DND-41 (cell line): ENCODE measurements at regions not wholly inside any gene's neighbourhood (a gene's known extent, or its start where the extent isn't known, plus 50 kb on each side); places are given as distances from the start of the nearest gene placed in this dataset.

Source experiments
- ATAC-seq: fragments of 200-7000 bp; cut with Tn5 transposase; 3 replicates; pipeline ENCODE4 v1.9.1; 2021; ENCODE audit warnings: low read depth; ENCODE audit not compliant: insufficient read depth
- DNase-seq: peaks from one replicate; pipeline ENCODE4 v3.0.0-alpha.2; 2020
- H2AFZ ChIP-seq: 2 replicates; pipeline ENCODE4 v1.6.0; 2012; ENCODE audit warnings: low read depth, low read length
- H3K27ac ChIP-seq: 2 replicates; pipeline ENCODE4 v1.5.1; 2012; ENCODE audit warnings: low read length, inconsistent platforms
- H3K27me3 ChIP-seq: fragments of 200-600 bp; sonication (generic); 2 replicates; pipeline ENCODE4 v1.6.0; 2012; ENCODE audit warnings: low read length, mild to moderate bottlenecking, inconsistent platforms; ENCODE audit not compliant: insufficient read depth, poor library complexity
- H3K36me3 ChIP-seq: 2 replicates; pipeline ENCODE4 v1.5.1; 2012; ENCODE audit warnings: low read length, inconsistent platforms; ENCODE audit not compliant: insufficient read depth
- H3K4me1 ChIP-seq: 2 replicates; pipeline ENCODE4 v1.5.1; 2012; ENCODE audit warnings: mild to moderate bottlenecking, low read length; ENCODE audit not compliant: insufficient read depth
- H3K4me2 ChIP-seq: 2 replicates; pipeline ENCODE4 v1.6.0; 2012; ENCODE audit warnings: mild to moderate bottlenecking, moderate library complexity, low read length, inconsistent platforms; ENCODE audit not compliant: insufficient read depth
- H3K4me3 ChIP-seq, 2 experiments: fragments of 200-600 bp in 1 of 2; shearing (Covaris generic) in 1 of 2; 2 replicates each; pipeline ENCODE4 v1.5.1; 2012 to 2016; ENCODE audit warnings: inconsistent platforms in 2 of 2, low read length in 2 of 2, mild to moderate bottlenecking in 2 of 2, low read depth in 1 of 2, moderate library complexity in 1 of 2
- H3K79me2 ChIP-seq: 2 replicates; pipeline ENCODE4 v1.6.0; 2012; ENCODE audit warnings: low read length, inconsistent platforms; ENCODE audit not compliant: insufficient read depth
- H3K9ac ChIP-seq: 2 replicates; pipeline ENCODE4 v1.6.0; 2012; ENCODE audit warnings: low read depth, mild to moderate bottlenecking, inconsistent platforms, low read length, moderate library complexity
- H3K9me3 ChIP-seq: 2 replicates; pipeline ENCODE4 v1.5.1; 2012; ENCODE audit warnings: low read length, moderate library complexity, mild to moderate bottlenecking, inconsistent platforms; ENCODE audit not compliant: insufficient read depth, severe bottlenecking
- H4K20me1 ChIP-seq: 2 replicates; pipeline ENCODE4 v1.6.0; 2012; ENCODE audit warnings: low read length; ENCODE audit not compliant: insufficient read depth
- CTCF ChIP-seq: IDR thresholded peaks from 2 replicates; pipeline ENCODE4 v1.5.1; 2012; ENCODE audit warnings: borderline replicate concordance, low read length, moderate library complexity, mild to moderate bottlenecking; ENCODE audit not compliant: poor library complexity, severe bottlenecking; ENCODE audit errors: extremely low read depth
- EZH2 ChIP-seq: IDR thresholded peaks from 3 replicates; pipeline ENCODE4 v1.6.1; 2012; ENCODE audit warnings: borderline replicate concordance, low read depth, mild to moderate bottlenecking, moderate library complexity, low read length, inconsistent platforms; ENCODE audit not compliant: severe bottlenecking

GRCh38 chr20:57087705-57088104 lies 178.7 kb downstream of the BMP7 start:
- H2AFZ ChIP-seq = no peak overlapping the region
- no peak overlapping the region for H3K9ac ChIP-seq
- no peak overlapping the region for H3K4me3 ChIP-seq
- ATAC-seq (no peak), DNase-seq (no peak)
- no peaks in the 10 kb centered on the region for H3K9me3 ChIP-seq
- TF ChIP-seq CTCF (no peak), EZH2 (no peak)
- H3K27ac ChIP-seq = no peak overlapping the region
- H4K20me1 ChIP-seq = no peaks in the 10 kb centered on the region; the same call in 1 of the 2 replicates
- H3K4me1 ChIP-seq = no peaks in the 10 kb centered on the region
- H3K4me2 ChIP-seq = no peak overlapping the region
- no peaks in the 10 kb centered on the region for H3K36me3 ChIP-seq
- no peaks in the 10 kb centered on the region for H3K79me2 ChIP-seq
- H3K27me3 ChIP-seq = no peaks in the 10 kb centered on the region

- DNase-seq (no peak), ATAC-seq (no peak)
- Histone ChIP-seq H3K4me2 (no peak overlapping the region), H3K27ac (no peak overlapping the region), H3K9me3 (no peaks in the 10 kb centered on the region), H3K4me1 (no peaks in the 10 kb centered on the region), H3K9ac (no peak overlapping the region), H3K27me3 (no peaks in the 10 kb centered on the region), H2AFZ (no peak overlapping the region), H3K4me3 (no peak overlapping the region), H3K36me3 (no peaks in the 10 kb centered on the region), H3K79me2 (no peaks in the 10 kb centered on the region), H4K20me1 (no peaks in the 10 kb centered on the region; the same call in 1 of the 2 replicates)
- TF ChIP-seq CTCF (no peak), EZH2 (no peak)
Measured at GRCh38 chr20:57088436-57088835, 178.0 kb downstream of the BMP7 start.

GRCh38 chr20:57089699-57090144 lies 176.7 kb downstream of the BMP7 start:
- Histone ChIP-seq H3K9me3 (no peaks in the 10 kb centered on the region), H3K9ac (no peak overlapping the region), H3K79me2 (no peaks in the 10 kb centered on the region), H3K4me1 (no peaks in the 10 kb centered on the region), H4K20me1 (no peaks in the 10 kb centered on the region; the same call in 1 of the 2 replicates), H3K36me3 (no peaks in the 10 kb centered on the region), H3K27me3 (no peaks in the 10 kb centered on the region), H3K27ac (no peak overlapping the region), H2AFZ (no peak overlapping the region), H3K4me3 (no peak overlapping the region), H3K4me2 (no peak overlapping the region)
- peak; percentile 76 for DNase-seq
- peak; percentile 92 for ATAC-seq
- TF ChIP-seq CTCF (peak; percentile 94), EZH2 (no peak)
